Psoas muscle (tissue), 7 donors: ENCODE measurements at regions not wholly inside any gene's neighbourhood (a gene's known extent, or its start where the extent isn't known, plus 50 kb on each side); places are given as distances from the start of the nearest gene placed in this dataset.

Experiments
- ATAC-seq, 4 donors: fragments of 200-7000 bp; cut with Tn5 transposase; one replicate each; pipeline ENCODE4 v1.9.1; 2020; ENCODE audit warnings: moderate library complexity in 3 of 4, mild to moderate bottlenecking in 2 of 4
- DNase-seq, 2 donors: peaks; one replicate each; pipeline ENCODE4 v3.0.0-alpha.2; 2020
- H3K27ac ChIP-seq: fragments of 200-600 bp; one replicate; pipeline ENCODE4 v1.8.0; 2022
- H3K27me3 ChIP-seq, 3 donors: fragments of 200-600 bp in 1 of 3; one replicate each; pipeline versions ENCODE4 v1.6.1 to v1.8.0; 2013 to 2022; ENCODE audit warnings: low read length in 2 of 3, mild to moderate bottlenecking in 2 of 3, moderate library complexity in 1 of 3; ENCODE audit not compliant: insufficient read depth in 3 of 3
- H3K36me3 ChIP-seq, 2 donors: fragments of 200-600 bp in 1 of 2; one replicate each; pipeline versions ENCODE4 v1.6.1 to v1.8.0; 2013 to 2022; ENCODE audit warnings: low read depth in 1 of 2, mild to moderate bottlenecking in 1 of 2, moderate library complexity in 1 of 2; ENCODE audit not compliant: insufficient read depth in 1 of 2
- H3K4me1 ChIP-seq: fragments of 200-600 bp; one replicate; pipeline ENCODE4 v1.8.0; 2022
- H3K4me3 ChIP-seq: fragments of 200-600 bp; one replicate; pipeline ENCODE4 v1.8.0; 2022; ENCODE audit warnings: mild to moderate bottlenecking
- H3K9me3 ChIP-seq: fragments of 200-600 bp; one replicate; pipeline ENCODE4 v1.8.0; 2022
- CTCF ChIP-seq: fragments of 200-600 bp; IDR thresholded peaks from one replicate; pipeline ENCODE4 v1.8.0; 2022; ENCODE audit warnings: antibody characterized with exemption
- WGBS, 3 donors: extraction: QIAGEN DNeasy Blood & Tissue Kit; methylation state at CpG; one replicate each; pipeline versions ENCODE4 v1.1.6 to v1.1.7; 2013; 5-methylcytosine and 5-hydroxymethylcytosine counted together
- intact Hi-C, 2 donors: fragments of 100-400 bp; cut with DNase I; formaldehyde crosslinking; loops; one replicate each; pipeline versions ENCODE4 v1.11.0 to v1.14.2; 2022
- donor health status: healthy with polysubstance abuse.
- donor health status: DM: no; HTN: no; CAD: no; lungs with moderate emphysema.
- donor health status: Bipolar disorder and iron deficiency.
- donor health status: healthy.
- donor health status: DM: yes; HTN: yes; CAD: no.
- donor health status: DM: no; HTN: no; CAD: no.
- donor health status: DM: yes; HTN: yes; CAD: no.

GRCh38 chr2:155298001-155298400, 599.5 kb downstream of the KCNJ3 start:
- WGBS, 3 donors = 70 to 85% (median 75%) methylated on average over 1 of the region's 1 CpG
- no peak for ATAC-seq

GRCh38 chr2:155294358-155294757, 595.9 kb downstream of the KCNJ3 start:
- Histone ChIP-seq H3K36me3 (no peaks in the 10 kb centered on the region), H3K4me1 (no peaks in the 10 kb centered on the region), H3K4me3 (no peak overlapping the region), H3K27me3 (no peaks in the 10 kb centered on the region), H3K27ac (no peak overlapping the region), H3K9me3 (peaks cover 4% of the 10 kb centered on the region)
- DNase-seq (no peak), ATAC-seq (no peak)
- WGBS, 3 donors = 75 to 78% (median 76%) methylated on average over 1 of the region's 1 CpG
- no peak for TF ChIP-seq CTCF
- intact Hi-C loops = no loop called here

More at GRCh38 chr2:155298001-155298400, 599.5 kb downstream of the KCNJ3 start:
- H3K36me3 ChIP-seq = no peaks in the 10 kb centered on the region
- no peak for TF ChIP-seq CTCF
- intact Hi-C loops = no loop called here
- no peaks in the 10 kb centered on the region for H3K9me3 ChIP-seq
- no peaks in the 10 kb centered on the region for H3K27me3 ChIP-seq
- no peak overlapping the region for H3K4me3 ChIP-seq
- no peaks in the 10 kb centered on the region for H3K4me1 ChIP-seq
- no peak for DNase-seq
- no peak overlapping the region for H3K27ac ChIP-seq

GRCh38 chr2:155281907-155282306, 583.4 kb downstream of the KCNJ3 start:
- no peak overlapping the region for H3K4me3 ChIP-seq
- no peak for TF ChIP-seq CTCF
- H3K4me1 ChIP-seq = no peaks in the 10 kb centered on the region
- H3K27me3 ChIP-seq = no peaks in the 10 kb centered on the region
- intact Hi-C loops = no loop called here
- H3K27ac ChIP-seq = no peak overlapping the region
- no peak for ATAC-seq
- no peaks in the 10 kb centered on the region for H3K9me3 ChIP-seq
- H3K36me3 ChIP-seq = no peaks in the 10 kb centered on the region
- no peak for DNase-seq
- 86 to 88% (median 86%) methylated on average over 7 of the region's 7 CpGs for WGBS, 3 donors

GRCh38 chr2:155273323-155273722, 574.8 kb downstream of the KCNJ3 start:
- DNase-seq = no peak
- intact Hi-C loops = no loop called here
- Histone ChIP-seq H3K27ac (no peak overlapping the region), H3K27me3 (no peaks in the 10 kb centered on the region), H3K4me3 (no peak overlapping the region), H3K9me3 (no peaks in the 10 kb centered on the region), H3K36me3 (no peaks in the 10 kb centered on the region), H3K4me1 (no peaks in the 10 kb centered on the region)
- ATAC-seq = no peak
- no peak for TF ChIP-seq CTCF
- 92 to 96% (median 92%) methylated on average over 3 of the region's 3 CpGs for WGBS, 3 donors

- no peak for TF ChIP-seq CTCF
- ATAC-seq = no peak
- Histone ChIP-seq H3K36me3 (no peaks in the 10 kb centered on the region), H3K27me3 (no peaks in the 10 kb centered on the region), H3K4me3 (no peak overlapping the region), H3K27ac (no peak overlapping the region), H3K4me1 (no peaks in the 10 kb centered on the region), H3K9me3 (no peaks in the 10 kb centered on the region)
- DNase-seq = no peak
- 72 to 86% (median 72%) methylated on average over 3 of the region's 3 CpGs for WGBS, 3 donors
- intact Hi-C loops = no loop called here
These were observed 568.1 kb downstream of the KCNJ3 start for GRCh38 chr2:155266583-155266982.
